Epidermal melanocyte (primary cell): ENCODE measurements at regions not wholly inside any gene's neighbourhood (a gene's known extent, or its start where the extent isn't known, plus 50 kb on each side); places are given as distances from the start of the nearest gene placed in this dataset.

Source experiments
- DNase-seq: peaks from one replicate; pipeline ENCODE4 v3.0.0; 2011; ENCODE audit warnings: low spot score; ENCODE audit not compliant: insufficient read length

DNA sequence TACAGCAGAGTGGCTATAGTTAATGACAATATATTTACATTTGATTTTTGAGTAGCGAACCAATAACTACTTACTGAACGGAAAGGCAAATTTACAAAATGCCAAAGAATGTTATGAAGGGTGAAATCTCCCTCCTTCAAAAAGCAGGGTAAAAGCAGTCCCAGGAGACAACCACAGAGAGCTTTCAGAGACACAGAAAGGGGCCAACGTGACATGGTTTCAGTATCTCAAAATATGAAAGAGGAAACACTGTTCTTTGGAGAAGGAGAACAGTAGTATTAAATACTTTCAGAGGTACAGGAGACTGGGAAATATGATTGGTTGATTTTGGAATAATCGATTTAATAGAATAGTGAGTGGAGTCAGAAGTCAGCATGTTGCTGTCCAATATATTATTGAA is 52.3 kb upstream of the ROBO1 start:
- no peak for DNase-seq

DNA sequence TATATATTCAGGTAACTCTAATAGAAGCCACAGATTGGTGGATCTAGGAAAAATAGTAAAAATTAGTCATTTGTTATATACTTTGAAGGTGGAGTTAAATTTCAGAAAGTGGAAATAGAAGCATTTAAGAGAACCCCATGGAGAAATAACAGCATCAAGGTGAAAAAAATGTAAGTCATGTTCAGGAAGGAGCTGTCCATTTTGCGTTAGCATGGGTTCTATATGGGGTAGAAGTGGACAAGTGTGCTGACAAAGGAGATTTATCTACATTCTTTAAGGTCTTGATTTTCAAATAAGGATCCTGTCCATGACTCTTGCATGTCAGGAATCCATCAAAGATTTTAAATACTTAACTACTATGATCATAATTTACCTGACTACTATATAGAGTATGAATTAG is 50.2 kb upstream of the ROBO1 start:
- no peak for DNase-seq
